HG03025 (cell line): ENCODE measurements at regions not wholly inside any gene's neighbourhood (a gene's known extent, or its start where the extent isn't known, plus 50 kb on each side); places are given as distances from the start of the nearest gene placed in this dataset.

ENCODE experiments used
- ATAC-seq: cut with Tn5 transposase; IDR thresholded peaks from one replicate; pipeline ENCODE4 v1.9.1; 2021; ENCODE audit warnings: mild to moderate bottlenecking, moderate library complexity; ENCODE audit not compliant: unreplicated experiment, low FRiP score

DNA sequence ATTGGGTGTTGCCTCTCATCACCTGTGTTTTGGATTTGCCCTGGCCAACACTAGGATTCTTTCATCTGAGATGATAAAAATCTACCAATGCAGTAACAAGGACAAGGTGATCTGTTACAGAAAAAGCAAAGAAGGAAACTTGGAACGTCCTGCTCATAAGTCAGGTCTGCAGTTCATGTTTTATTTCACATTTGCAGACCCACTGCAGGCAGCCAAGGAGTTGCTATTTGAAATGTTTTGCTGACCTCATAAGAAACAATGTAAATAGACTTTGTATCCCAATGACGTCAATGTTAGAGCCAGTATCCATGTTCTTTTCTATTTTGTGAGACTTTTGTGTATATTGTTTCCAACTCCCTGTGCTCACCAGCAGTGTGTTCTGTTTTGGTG, 312.9 kb downstream of the DEPDC1B start:
- no peak for ATAC-seq

DNA sequence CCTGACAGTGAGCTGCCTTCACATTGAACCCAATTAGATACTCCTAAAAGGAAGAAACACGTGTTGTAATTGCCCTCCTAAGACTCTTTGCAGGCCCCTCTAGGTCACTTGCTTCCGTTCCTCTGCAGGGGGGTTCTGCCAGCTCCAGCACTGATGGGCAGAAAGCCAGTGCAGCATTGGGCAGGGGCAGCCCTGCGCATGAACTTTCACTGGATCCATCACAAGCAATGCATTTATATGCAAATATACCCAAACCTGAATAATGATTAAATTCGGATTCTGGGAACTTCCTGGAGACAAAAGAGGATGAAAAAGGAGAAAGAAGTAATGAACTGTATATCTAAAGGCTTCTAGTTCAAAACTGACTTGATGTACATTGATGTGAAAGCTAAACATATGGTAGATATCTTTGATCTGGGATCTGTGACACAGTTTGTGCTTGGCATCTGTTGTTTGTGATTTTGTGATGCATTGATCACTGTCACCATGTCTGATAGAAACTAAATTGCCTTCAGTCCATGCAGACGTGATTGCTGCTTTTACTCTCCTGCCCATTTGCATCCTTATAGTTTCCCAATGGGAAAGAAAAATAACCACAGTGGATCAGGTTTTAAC, 313.4 kb downstream of the DEPDC1B start:
- ATAC-seq, result no peak

DNA sequence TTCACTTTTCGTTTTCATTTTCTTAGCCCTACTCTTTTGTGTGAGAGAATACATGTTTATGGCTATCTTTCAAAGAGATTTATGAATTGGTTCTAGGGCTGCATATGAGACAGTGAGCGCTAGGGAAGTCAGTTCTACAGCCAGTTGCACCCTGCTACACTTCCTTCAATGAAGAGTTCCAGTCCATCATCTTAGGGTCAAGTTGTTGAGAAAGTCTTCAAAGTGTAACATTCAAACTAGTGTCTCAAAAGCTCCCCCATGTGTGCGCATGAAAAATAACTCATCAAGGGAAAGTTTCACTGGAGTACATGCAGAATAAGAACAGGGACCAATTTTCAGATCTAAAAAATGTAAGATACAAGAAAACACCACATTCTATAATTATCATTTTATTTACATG, 317.2 kb downstream of the DEPDC1B start:
- ATAC-seq, result no peak

DNA sequence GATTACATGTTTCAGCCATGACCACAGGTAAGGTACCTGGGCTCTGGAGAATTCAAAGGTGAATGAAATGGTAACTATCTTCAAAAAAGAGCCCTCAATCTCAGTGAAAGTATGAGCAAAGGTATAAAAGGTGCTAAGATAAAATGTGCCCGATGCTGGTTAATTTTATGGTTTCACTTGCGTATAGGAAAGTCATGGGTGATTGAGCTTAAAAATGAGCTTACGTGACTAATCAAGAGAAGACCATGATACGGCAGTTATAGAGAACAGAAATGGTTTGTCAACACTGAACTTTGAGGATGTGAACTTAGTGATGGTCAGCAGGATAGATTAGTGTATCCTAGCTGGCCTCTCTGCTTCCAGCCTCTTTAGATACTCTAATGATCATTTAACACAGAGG, 320.1 kb downstream of the DEPDC1B start:
- ATAC-seq, result no peak

DNA sequence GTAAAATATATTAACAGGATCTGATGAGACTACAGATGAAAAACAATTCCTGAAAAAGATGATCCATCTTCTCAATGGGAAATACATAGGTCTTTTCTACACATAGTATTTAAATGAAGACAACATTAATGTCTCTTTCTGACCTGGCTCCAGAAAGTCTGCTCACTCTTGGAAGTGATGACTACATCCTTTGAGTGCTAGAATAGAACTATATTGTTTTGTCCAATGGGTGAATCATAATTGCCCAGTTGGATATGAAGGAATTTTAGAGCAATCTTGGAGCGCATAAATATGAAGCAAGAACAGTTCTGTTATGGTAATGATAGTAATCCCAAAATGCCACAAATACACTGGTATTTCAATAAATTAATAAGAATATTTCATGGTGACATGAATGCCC, 322.1 kb downstream of the DEPDC1B start:
- no peak for ATAC-seq

DNA sequence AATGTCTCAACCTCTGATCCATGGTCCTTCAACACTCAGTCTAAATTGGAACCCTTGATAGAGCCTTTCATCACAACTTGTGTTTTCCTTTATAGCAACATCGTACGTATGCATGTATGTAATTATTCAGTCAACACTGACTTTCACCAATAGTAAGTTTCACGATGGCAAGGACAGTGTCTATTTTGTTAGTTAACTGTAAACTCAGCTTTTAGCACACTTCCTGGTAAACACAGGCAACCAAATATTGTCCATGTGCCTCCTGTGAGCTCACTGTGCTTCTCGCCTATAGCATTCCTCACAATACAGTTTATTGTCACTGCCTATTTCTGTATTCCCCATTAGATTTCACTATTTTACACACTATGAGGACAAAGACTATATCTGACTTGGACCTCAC, 323.1 kb downstream of the DEPDC1B start:
- ATAC-seq, result no peak

DNA sequence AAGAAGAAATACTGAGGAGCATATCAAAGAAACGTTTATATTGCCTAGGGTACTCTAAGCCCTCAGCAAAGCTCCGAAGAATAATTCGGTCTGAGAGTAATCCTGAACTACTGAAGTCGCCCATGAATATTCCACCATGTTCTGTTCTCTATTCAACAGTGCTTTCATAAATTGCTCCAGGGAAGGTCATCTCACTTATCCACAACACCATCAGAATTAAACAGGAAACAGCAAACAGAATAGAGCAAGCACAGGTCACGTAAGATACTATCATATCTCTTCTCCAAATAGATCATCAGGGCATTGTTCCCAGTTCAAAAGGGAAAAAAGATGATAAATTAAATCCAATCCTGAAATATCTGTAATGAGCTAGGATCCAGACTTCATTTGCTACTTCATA, 325.6 kb downstream of the DEPDC1B start:
- ATAC-seq, result no peak

DNA sequence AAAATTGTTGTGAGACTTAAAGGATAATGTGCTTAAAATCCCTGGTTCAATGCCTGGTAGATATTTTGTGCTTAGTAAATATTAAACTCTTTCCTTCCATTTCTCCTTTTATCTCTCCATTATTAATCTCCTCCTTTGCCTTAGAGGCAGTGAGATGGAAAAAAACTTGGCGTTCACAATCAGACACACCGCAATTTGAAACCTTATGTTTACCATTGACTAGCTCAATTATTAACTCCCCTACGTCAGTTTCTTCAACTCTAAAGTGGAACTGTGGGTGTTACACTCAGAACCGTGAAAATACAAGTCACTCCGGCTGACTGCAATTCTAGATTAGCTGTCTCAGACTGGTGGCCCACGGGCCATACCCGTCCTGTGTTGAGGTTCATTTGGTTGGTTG, 327.2 kb downstream of the DEPDC1B start:
- ATAC-seq, result no peak

DNA sequence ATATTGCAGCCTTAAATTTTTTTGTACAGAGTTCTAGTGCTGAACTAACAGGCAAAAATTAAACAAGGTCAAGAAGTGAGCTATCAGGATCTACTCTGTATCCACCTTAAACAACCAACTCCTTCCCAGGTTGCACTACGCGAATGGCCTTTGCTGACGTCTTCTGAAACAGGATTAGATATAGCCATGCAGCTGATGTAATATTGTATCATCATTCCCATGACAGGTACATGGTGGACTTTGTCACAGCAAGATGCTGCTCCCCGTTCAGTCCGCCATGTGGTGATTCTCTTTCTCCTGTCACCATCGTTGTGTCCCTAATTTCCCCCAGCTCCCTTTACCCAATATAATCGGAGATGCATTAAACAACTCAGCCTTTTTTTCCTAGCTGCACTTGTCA, 328.9 kb downstream of the DEPDC1B start:
- no peak for ATAC-seq

DNA sequence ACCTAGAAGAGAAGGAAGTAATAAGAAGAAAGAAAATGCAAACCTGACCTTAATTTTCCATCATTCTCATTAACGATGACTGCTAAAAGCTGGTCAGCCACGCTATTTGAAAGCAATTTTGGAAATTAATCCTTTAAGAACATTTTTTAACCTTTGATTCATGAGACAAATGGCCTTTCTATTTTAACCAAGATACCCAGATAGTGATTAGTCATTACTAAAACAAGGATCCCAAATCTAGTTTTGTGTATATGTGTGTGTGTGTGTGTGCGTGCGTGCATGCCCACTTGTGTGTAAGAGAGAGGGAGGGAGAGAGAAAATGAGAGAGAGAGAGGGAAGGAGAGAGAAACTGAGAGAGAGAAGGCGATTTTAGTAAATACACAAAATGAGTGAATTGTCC, 329.5 kb downstream of the DEPDC1B start:
- no peak for ATAC-seq

DNA sequence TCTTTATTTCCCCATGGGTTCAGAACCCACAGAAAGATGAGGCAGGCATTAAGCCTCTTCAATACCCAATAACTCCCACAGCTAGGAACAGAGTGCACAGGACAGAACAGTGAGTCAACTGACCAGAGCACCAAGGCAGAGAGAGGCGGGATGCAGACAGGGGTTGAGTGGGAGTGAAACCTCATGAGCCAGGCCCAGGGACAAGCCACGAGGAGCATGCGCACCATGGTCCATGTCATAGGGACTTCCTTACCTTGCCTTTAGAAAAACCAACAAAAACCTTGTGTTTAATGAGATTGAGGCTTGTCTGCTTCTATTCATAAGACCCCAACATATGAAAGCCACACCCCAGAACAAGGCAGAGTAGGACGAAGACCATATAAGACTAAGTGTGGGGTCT, 330.6 kb downstream of the DEPDC1B start:
- ATAC-seq, result no peak

DNA sequence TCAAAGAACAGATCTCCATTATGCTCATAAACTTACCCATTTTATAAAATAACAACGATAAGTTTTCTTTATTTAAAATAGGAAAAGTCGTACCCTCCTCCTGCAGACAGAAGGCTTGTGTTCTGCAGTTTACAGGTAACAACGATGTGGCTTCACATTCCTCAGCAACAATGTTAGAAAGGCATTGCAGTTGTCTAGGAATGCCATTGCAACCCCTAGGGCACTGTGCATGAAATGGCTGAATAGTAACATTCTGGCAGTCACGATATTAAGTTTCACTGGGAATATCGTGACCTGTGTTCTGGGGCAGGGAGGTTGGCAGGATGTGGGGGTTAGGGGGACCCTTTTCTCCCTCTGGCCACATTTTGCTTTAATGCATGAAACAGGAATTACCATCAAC, 331.9 kb downstream of the DEPDC1B start:
- ATAC-seq, result no peak

DNA sequence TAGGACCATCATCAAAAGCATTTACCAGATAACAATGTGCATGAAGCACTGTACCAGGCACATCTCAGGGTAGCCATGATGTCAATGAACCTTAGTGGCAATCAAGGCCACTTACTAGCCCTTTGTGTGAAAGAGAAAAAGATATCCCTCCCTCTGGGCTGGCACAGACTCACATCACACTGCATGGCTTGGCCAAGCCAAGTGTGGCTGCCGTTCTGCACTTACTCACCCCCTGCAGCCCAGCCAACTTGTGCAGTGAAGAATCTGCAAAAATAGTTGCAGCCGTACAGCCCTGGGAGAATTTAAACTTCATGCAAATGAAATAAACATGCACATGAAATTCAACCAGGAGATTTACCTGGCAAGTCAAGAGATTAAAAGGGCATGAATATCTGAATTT, 333.5 kb downstream of the DEPDC1B start:
- ATAC-seq, result no peak

DNA sequence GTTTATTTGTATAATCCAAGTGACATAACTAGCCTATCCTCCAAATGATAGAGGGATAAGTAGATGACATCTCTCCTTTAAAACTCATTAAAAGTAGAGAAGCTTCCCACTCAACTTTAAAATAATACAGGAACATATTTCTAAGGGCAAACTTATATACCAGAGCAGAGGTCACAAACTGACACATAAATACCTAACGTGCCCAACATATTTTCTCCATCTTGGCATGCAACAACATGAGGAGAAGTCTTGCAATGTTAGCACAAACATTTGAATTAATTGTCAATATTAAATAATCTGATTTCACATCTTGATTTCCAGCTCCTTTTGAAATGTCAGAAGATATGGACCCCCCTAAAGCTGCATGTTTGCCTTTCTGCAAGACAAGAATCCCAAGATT, 335.0 kb downstream of the DEPDC1B start:
- ATAC-seq, result no peak

DNA sequence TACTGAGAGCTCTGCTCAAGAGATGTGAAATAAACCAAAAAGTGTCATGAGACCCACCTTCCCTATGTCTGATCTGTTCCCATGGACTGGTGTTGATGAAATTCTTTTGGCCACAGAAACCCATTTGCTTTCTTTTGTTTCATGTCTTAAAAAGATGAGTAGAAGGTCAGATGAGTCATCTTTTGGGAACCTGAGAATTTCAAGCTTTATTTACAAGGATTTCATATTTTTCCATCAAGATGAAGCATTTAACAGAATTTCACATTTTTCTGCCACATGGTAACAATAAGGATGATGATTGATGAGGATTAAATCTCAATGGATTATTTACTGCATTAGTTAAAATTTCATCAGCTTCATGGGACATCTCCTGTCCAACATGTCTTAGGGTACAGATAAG, 337.8 kb downstream of the DEPDC1B start:
- no peak for ATAC-seq

DNA sequence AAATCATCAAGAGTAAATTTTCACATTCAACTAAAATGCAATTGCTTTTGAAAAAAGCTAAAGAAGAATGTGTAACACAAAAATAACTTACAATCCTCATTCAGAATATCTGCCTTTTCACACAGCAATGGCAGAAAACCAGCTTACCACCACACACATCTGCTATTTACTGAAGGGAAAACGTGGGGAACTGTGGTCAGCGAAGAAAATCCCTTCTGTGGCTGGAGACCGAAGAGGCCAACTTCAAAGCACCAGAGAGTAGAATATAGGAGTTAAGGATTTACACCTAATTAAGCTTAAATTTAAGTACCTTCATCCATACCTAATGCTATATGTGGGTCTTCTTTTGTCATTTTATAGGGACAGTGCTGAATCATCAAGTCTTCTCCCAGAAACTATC, 339.6 kb downstream of the DEPDC1B start:
- ATAC-seq, result no peak

DNA sequence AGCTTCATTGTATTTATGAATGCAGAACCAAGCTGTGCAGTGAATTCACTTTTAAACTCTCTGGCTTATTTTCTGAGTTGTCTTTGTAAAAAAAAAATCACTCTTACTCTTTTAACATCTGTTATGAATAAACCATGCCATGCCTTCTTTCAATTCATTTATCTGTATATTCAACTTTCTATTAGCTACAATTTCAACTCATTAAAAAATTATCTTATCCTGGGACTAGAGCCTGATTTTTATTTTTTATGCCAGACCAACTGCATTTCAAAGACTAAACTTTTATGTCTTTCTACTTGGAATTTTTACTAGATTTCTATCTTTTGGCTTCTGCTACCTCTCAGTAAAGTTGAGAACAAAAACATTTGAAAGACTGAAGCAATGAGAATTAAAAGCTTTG, 342.7 kb downstream of the DEPDC1B start:
- ATAC-seq, result no peak

DNA sequence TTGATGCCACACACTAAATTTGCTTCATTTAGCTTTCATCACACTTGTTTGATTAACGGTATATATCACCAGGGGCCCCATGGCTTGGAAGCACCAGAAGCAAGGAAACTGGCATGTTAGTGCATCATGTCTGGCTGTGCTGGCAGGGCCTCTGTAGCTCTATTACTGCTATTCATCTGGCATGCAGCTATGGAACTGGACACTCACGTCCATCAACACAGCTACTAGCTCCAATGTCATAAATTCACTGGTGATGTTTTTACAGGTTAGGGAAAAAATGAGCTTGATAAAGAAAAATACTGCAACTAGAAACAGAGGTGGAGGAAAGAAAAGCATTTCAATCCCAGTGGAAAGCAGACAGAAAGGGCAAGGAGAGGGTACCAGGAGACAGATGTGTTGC, 343.2 kb downstream of the DEPDC1B start:
- no peak for ATAC-seq

DNA sequence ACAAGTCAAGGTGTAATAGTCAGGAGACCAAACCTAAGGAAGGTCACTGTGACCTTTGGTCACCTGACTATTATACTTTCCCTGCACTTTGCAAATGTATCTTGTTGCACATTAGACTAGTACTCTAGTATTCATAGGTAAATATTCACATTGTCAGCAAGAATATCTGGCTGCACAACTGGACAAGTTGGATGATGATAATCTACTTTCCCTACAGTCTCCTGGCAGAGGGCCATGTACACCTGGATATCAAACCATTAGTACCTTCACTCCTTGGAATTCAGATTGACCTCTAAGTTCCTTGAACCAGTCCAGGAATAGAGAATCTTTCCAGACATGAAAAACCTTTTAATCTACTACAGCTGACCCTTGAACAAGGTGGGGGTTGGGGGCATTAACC, 344.8 kb downstream of the DEPDC1B start:
- no peak for ATAC-seq

DNA sequence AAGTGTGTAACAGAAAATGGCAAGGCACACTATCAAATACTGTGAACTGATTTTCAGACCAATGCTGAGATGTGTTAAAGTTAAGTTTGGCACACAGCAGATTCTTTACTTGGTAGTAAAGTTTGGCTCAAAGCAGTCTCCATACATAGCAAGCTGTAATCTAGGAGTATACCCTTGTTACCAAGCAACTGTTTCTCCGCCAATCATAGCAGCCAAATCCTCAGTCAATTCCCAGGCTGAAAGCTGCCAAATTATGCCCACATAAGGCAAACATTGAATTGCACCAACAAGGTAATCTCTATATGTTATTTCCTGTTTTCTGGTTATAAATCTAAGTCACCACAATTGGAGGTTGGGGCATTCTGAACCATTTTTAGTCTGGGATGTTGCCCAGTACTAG, 345.7 kb downstream of the DEPDC1B start:
- ATAC-seq, result no peak

DNA sequence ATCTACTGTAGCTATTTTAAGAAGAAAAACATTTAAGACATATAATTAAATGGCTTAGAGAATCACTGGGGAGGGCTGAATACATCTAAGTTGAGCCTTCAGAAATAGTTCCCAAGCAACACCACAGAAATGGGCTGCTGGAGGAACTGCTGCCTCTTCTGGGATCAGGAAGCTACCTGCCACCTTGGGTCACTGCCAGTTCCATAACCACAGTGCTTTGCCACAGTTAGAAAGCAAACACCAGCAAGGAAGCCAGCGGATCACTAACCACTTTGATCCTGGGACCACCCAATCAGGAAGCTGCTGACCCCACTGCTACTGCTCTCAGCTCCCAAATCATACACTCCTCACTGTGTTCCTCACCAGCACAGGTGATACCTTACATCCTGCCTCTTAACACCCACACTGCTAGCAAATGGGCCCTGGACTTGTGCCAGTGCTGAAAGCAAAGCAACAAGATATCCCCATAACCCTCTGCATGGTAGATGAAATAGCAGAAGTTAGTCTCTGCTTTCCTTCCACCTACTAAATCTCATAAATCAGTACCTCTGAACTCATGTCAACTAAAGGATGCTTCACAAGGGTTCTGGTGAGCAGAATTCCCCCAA, 346.9 kb downstream of the DEPDC1B start:
- no peak for ATAC-seq

DNA sequence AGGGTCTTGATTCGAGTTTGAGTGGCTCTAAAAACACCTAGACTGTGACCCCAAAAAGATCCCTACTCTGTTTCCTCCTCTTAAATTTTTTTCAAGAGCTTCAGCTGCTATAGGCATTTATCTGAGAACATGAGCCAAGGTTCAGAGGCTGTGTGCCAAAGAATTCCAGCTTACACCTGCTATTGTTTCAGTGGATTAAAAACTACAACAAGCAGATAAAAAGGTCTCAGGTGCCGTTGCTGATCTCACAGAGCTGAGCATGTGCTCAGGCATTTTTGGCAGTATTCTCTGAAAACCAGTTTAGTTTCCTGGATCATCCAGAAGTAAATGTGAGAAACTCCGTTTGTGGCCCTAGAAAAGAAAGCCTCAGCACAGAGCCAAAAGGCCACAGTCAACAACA, 349.2 kb downstream of the DEPDC1B start:
- ATAC-seq, result no peak

DNA sequence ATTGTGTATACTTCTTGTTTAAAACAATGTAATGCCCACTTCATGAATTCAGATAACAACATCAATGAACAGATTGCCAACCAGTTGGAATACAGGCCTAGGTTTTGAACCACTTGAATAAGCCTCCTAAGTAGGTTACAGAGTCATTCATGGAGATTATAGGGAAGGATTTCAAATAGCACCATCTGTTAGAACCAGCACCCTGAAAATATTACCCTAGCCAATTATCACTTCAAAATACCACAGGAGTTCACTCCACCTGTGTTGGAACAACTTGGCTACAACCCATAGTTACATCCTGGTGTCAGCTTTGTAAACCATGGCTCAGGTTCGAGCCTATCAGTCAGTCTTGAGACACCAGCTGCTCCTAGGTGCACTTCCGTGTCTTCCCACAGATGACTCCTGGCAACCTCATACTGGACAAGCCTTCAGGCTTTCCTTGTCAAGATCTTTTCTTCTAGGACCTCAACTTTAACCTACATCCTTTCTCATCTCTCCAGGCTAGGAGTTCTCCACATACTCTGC, 350.0 kb downstream of the DEPDC1B start:
- no peak for ATAC-seq
